NB4 (cell line): ENCODE measurements at regions not wholly inside any gene's neighbourhood (a gene's known extent, or its start where the extent isn't known, plus 50 kb on each side); places are given as distances from the start of the nearest gene placed in this dataset.

Experiments
- CTCF ChIP-seq: IDR thresholded peaks from one replicate; pipeline ENCODE4 v1.5.1; 2012; ENCODE audit warnings: low read depth, low read length
- MAX ChIP-seq: IDR thresholded peaks from 2 replicates; pipeline ENCODE4 v1.6.1; 2011; ENCODE audit warnings: low read depth, low read length
- POLR2A ChIP-seq: IDR thresholded peaks from 2 replicates; pipeline ENCODE4 v1.6.1; 2011; ENCODE audit warnings: mild to moderate bottlenecking; ENCODE audit not compliant: insufficient read length; ENCODE audit errors: extremely low read depth

GRCh38 chr4:86432559-86433134, 72.8 kb upstream of the MAPK10 start:
- TF ChIP-seq CTCF (no peak), POLR2A (no peak), MAX (no peak)
